SJCRH30 (cell line): ENCODE measurements at regions not wholly inside any gene's neighbourhood (a gene's known extent, or its start where the extent isn't known, plus 50 kb on each side); places are given as distances from the start of the nearest gene placed in this dataset.

Source experiments
- DNase-seq, 2 experiments: peaks; one replicate each; pipeline ENCODE4 v3.0.0-alpha.2; 2015 to 2020
- H3K27ac ChIP-seq: fragments of 250-450 bp; sonication (Bioruptor Pico); 2 replicates; pipeline ENCODE4 v1.5.1; 2020; ENCODE audit warnings: mild to moderate bottlenecking, moderate library complexity
- H3K27me3 ChIP-seq: fragments of 250-450 bp; sonication (Bioruptor Pico); 2 replicates; pipeline ENCODE4 v1.5.1; 2020; ENCODE audit warnings: mild to moderate bottlenecking, moderate library complexity
- H3K36me3 ChIP-seq: fragments of 250-450 bp; sonication (Bioruptor Pico); 2 replicates; pipeline ENCODE4 v1.5.1; 2020; ENCODE audit warnings: mild to moderate bottlenecking, moderate library complexity
- H3K4me1 ChIP-seq: fragments of 250-450 bp; sonication (Bioruptor Pico); 2 replicates; pipeline ENCODE4 v1.5.1; 2020; ENCODE audit warnings: mild to moderate bottlenecking, moderate library complexity
- H3K4me3 ChIP-seq: fragments of 250-450 bp; sonication (Bioruptor Pico); 2 replicates; pipeline ENCODE4 v1.5.1; 2020; ENCODE audit warnings: mild to moderate bottlenecking, moderate library complexity
- H3K9me3 ChIP-seq: fragments of 250-450 bp; sonication (Bioruptor Pico); replicated peaks from 2 replicates; pipeline ENCODE4 v1.5.1; 2020; ENCODE audit warnings: mild to moderate bottlenecking, moderate library complexity

DNA sequence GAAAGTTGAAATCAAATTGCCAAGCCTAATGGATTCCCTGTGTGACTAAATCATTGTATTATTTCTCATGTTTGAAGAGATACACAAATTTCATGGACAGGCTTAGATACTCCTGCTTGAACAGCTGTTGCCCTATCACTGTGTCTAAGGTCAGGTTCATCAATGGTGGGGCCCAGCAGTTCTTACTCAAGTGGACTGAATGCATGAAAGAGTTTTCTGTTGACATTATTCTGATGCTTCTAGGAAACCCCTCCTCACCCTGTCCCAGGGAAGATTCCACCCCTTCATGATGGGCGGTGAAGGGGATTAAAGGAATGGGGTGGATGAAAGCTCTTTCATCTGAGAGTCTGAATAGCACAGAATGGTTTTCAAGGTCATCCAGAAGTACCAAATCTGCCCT lies 148.8 kb downstream of the INO80D start:
- peak; percentile 92 to 98 for DNase-seq
- H3K9me3 ChIP-seq, result no peaks in the 10 kb centered on the region; the same call in 1 of the 2 replicates
- H3K27me3 ChIP-seq, result no peaks in the 10 kb centered on the region
- peak overlapping the region; percentile 99 for H3K27ac ChIP-seq
- H3K4me3 ChIP-seq, result peak overlapping the region; percentile 27; the same call in 1 of the 2 replicates
- no peaks in the 10 kb centered on the region for H3K36me3 ChIP-seq
- peaks cover 38% of the 10 kb centered on the region for H3K4me1 ChIP-seq

DNA sequence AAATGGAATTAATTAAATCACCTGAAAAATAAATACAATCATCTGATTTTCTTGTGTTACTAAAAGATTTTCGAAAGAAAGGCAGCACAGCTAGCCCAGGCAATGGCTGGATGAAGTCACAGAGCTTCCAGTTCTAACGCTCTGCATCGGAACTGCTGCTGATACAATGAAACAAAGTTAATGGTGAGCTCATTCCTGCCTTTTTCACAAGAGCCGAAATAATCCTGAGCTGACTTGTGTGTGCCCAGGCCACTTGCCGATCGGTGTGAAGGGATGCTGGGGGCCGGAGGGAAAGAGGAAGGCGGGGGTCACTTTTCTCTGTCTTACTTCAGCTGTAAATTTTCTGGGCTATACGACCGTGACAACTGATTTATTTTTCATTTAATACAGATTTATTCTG lies 149.5 kb downstream of the INO80D start:
- H3K27ac ChIP-seq, result peak overlapping the region; percentile 99
- H3K27me3 ChIP-seq, result no peaks in the 10 kb centered on the region
- DNase-seq, result peak; percentile 86 to 92
- peak overlapping the region; percentile 27 for H3K4me3 ChIP-seq
- H3K36me3 ChIP-seq, result no peaks in the 10 kb centered on the region
- no peaks in the 10 kb centered on the region; the same call in none of the 2 replicates for H3K9me3 ChIP-seq
- H3K4me1 ChIP-seq, result peaks cover 42% of the 10 kb centered on the region

DNA sequence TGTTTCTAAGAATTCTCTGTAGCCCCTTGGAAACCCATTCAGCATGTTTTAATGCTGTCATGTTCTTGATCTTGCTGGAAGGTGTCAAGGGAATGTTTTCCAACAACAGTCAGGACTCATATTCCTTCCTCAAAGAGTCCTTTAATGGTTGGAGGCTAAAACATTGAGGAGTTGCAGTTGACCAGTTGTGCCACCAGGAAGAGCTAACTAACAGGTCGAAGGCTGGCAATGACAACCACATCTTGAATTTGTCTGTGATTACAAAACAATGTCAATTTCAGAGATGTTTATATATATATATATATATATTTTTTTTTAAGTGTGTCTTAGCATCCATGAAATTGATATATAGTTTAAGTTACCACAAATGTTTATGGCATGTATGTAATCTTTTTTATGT lies 151.5 kb downstream of the INO80D start:
- peaks cover 61% of the 10 kb centered on the region for H3K4me1 ChIP-seq
- peaks cover 2% of the 10 kb centered on the region; the same call in 1 of the 2 replicates for H3K9me3 ChIP-seq
- H3K27ac ChIP-seq, result no peak overlapping the region; the same call in 1 of the 2 replicates
- H3K4me3 ChIP-seq, result no peak overlapping the region
- no peaks in the 10 kb centered on the region for H3K36me3 ChIP-seq
- no peaks in the 10 kb centered on the region for H3K27me3 ChIP-seq
- peak in 1 of 2 experiments; percentile 38 for DNase-seq

DNA sequence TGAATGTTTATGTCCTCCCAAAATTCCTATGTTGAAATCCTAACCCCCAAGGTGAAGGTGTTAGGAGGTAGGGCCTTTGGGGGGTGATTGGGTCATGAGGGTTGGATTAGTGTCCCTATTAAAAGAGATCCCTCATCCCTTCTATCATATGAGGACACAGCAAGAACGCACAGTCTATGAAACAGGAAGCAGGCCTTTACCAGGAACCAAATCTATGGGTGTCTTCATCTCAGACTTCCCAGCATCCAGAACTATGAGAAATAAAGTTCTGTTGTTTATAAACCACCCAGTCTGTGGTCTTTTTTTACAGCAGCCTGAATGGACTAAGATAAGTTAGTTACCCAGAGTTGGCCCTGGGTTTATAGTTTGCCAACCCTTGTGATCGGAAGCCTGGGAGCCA lies 153.1 kb downstream of the INO80D start:
- no peak overlapping the region for H3K4me3 ChIP-seq
- H3K9me3 ChIP-seq, result peaks cover 2% of the 10 kb centered on the region; the same call in 1 of the 2 replicates
- H3K27ac ChIP-seq, result no peak overlapping the region
- H3K4me1 ChIP-seq, result peaks cover 55% of the 10 kb centered on the region
- H3K36me3 ChIP-seq, result no peaks in the 10 kb centered on the region
- H3K27me3 ChIP-seq, result no peaks in the 10 kb centered on the region
- no peak for DNase-seq

DNA sequence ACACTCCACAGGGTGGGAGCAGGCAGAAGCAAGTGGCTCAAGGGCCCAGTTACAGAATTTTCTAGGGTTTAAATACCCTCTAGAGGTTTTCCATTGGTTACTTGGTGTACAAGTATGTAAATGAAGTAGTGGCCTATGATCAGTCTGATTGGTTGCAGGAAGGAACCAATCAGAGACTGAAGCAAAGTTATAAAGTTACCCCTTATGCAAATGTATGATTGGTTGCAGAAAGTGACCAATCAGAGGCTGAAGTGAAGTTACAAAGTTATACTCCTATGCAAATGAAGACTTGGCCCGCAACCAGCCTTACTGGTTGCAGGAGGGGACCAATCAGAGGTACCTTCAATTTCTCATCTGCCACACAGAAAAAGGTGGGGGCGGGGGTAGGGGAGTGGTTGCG lies 154.6 kb downstream of the INO80D start:
- Histone ChIP-seq H3K9me3 (peaks cover 2% of the 10 kb centered on the region; the same call in 1 of the 2 replicates), H3K27me3 (no peaks in the 10 kb centered on the region), H3K4me1 (peaks cover 50% of the 10 kb centered on the region), H3K27ac (peak overlapping the region; percentile 95), H3K36me3 (no peaks in the 10 kb centered on the region), H3K4me3 (no peak overlapping the region)
- peak; percentile 47 to 68 for DNase-seq

DNA sequence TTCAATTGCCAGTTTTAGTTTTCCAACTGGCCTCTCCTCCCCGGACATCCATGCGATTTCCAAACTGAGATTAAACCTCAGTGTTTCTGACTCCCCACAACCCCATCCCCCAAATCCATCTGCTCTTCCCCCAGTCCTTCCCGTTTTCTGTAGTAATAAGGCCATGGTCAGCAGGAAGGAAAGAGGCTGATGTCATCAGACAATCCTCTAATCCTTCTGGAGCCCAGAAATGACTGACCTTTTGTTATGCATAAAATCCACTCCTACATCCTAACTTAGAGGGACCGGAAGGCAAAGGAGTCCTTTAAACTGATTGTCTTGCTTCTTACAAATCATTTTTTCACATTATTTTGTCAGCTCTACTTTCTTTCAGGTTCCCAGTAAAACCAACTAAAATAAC lies 155.8 kb downstream of the INO80D start:
- Histone ChIP-seq H3K4me3 (peak overlapping the region; percentile 5; the same call in 1 of the 2 replicates), H3K27ac (peak overlapping the region; percentile 95), H3K27me3 (no peaks in the 10 kb centered on the region), H3K4me1 (peaks cover 42% of the 10 kb centered on the region), H3K9me3 (peaks cover 2% of the 10 kb centered on the region; the same call in 1 of the 2 replicates), H3K36me3 (no peaks in the 10 kb centered on the region)
- peak; percentile 80 to 94 for DNase-seq

DNA sequence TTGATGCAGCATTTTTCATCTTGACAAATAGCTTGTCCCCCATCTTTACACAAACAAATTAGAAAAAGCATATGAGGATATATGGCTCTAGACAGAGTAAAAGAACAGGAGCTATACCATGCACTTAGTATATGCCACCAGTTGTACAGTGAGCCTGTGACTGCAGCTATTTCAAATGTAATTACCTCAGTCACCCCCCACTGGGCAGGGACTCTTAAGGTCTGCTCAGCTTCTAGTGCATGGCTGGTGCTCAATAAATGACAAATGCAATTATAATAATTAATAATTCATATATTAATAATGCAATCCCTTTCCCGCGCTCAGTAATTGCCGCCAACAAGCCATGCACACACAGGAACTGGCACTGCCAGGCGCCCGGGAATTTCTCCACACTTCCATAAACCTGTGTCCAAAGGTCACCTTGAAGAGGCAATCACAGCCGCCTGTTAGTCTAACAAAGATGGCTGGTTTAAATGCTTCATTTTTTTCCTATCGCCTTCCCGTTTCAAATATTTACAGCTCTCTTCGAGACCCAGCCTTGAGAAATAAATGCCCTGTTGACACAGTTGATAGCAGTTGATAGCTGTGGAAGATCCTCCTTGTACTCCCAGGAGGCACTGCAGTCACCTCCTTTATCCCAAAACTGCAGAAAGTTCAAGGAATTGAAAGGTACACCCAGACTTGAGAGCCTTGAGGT lies 156.6 kb downstream of the INO80D start:
- Histone ChIP-seq H3K27ac (peak overlapping the region; percentile 95), H3K36me3 (no peaks in the 10 kb centered on the region), H3K4me1 (peaks cover 38% of the 10 kb centered on the region), H3K4me3 (peak overlapping the region; percentile 5; the same call in 1 of the 2 replicates), H3K9me3 (peaks cover 2% of the 10 kb centered on the region; the same call in 1 of the 2 replicates), H3K27me3 (no peaks in the 10 kb centered on the region)
- DNase-seq, result no peak

DNA sequence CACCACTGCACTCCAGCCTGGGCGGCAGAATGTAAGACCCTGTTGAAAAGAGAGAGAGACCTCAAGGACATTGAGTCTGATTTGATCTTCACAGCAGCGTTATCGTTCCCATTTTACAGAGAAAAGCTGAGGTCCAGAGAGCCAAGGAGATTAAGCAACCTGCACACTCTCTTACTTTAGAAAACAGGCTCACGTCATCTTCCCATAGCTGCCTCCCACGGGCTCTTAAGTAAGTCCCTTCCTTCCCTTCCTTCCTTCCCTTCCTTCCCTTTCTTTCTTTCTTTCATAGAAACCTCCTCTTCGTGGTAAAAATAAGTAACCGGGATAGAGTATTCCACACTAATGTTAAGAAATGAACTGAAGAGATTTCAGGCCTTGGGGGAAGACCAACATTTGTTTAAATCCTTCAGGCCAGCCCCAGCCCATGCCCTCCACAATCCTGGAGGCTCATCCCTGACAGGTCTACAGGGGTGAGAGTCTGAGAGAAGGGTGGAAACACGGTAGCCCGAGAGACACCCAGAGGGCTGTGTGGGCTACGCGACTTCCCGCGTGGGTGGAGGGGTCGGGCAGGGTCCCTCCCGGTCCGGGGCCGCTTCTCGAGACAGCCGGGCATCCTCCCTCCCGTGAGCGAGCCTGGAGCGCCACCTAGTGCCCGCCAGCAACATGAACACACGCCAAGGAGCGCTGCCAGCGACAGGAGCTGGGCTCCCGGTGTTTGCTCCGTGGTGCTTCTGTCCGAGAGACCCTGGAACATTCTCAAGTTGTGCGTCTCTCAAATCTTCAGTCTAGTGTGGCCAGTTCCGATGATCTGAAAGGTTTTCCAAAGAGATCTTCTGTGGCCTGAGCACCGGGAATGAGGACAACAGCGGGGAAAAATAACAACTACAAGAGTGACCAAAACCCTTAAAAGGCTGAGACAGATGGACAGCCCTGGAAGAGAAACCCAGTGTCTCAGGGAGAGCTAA lies 160.3 kb downstream of the INO80D start:
- Histone ChIP-seq H3K36me3 (no peaks in the 10 kb centered on the region), H3K27me3 (no peaks in the 10 kb centered on the region), H3K4me3 (peak overlapping the region; percentile 40), H3K9me3 (no peaks in the 10 kb centered on the region), H3K27ac (peak overlapping the region; percentile 45), H3K4me1 (peaks cover 22% of the 10 kb centered on the region)
- peak; percentile 85 to 90 for DNase-seq

DNA sequence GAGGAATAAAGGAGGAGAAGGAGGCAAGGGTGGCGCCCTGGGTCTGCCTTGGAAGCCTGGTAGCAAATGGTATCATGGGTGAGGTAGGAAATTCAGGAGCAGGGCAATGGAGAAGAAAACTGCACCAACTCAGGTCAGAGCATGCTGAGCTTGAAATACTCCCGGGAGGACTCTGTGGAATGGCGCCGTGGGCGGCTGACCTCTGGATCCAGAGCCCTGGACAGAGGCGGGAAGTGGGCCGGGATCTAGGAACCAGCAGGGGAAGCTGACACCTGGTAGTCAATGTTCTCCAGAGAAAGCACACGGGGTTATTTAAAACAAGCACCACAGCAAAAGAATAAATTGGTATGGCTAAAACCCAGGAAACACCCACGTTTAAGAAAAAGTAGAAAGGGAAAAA lies 161.3 kb downstream of the INO80D start:
- Histone ChIP-seq H3K27me3 (no peaks in the 10 kb centered on the region), H3K4me3 (no peak overlapping the region), H3K9me3 (no peaks in the 10 kb centered on the region), H3K4me1 (peaks cover 14% of the 10 kb centered on the region), H3K27ac (no peak overlapping the region), H3K36me3 (no peaks in the 10 kb centered on the region)
- no peak for DNase-seq

DNA sequence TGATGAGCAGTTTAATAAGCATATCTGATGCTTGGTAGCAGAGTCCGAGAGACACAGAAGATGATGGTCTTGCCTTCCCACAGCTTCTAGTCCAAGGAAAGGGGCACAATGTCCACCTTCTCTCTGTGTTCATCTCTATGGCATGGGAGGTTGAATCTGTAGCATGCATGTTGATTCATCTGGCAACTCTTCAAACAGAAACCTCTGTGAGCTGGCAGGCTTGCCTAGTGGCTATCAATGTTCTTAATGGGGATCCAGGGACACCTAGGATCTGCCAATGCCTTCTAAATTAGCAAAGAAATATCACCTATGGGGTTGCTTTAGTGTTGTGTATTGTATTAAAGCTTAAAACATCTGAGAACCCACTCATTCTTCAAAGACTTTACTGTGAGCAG lies 170.8 kb downstream of the INO80D start:
- no peaks in the 10 kb centered on the region for H3K27me3 ChIP-seq
- H3K36me3 ChIP-seq, result no peaks in the 10 kb centered on the region
- no peaks in the 10 kb centered on the region for H3K9me3 ChIP-seq
- H3K4me3 ChIP-seq, result no peak overlapping the region
- no peak for DNase-seq
- H3K4me1 ChIP-seq, result peaks cover 10% of the 10 kb centered on the region
- no peak overlapping the region for H3K27ac ChIP-seq

DNA sequence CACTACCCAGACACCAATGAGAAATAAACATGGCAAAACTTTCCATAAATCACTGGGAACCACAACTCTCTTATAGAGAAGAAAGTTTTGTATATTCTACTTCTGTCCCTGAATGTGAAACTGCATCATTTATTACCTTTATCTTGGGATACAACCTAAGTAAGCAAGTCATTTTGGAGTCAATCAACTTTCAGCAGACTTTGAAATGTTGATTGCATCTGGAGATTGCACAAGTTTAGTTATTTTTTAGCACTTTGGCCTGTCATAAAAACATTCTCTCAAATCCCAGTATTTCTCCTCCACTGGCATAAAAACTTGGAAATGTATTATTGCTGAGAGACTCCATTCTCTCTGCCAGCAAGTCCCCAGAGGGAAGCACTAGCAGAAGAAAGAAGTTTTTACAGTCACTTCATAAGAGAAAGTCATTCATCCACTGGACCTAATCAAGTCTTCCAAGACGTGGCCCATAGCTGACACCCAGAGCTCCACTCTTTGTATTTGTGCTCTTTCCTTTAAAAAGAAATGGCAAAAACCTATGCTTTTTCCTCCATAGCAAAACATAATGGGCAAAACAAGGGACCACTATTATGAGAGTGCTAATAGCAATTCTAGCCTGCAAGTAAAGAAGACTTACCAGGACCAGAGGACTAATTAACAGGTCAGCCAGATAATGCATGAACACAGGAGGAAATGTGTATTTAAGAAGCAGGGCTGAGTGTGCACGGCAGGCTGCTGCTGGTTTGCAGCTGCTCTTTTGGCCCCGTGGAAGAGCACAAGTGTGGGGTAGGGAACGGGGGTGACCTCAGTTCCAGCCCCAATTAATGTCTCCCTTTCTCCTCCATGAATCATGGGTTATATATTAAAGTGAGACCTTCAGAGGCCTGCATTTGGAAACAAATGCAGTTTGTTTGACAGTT lies 171.5 kb downstream of the INO80D start:
- Histone ChIP-seq H3K4me3 (no peak overlapping the region), H3K27ac (no peak overlapping the region), H3K4me1 (peaks cover 11% of the 10 kb centered on the region), H3K27me3 (no peaks in the 10 kb centered on the region), H3K9me3 (no peaks in the 10 kb centered on the region), H3K36me3 (no peaks in the 10 kb centered on the region)
- peak; percentile 38 to 56 for DNase-seq

DNA sequence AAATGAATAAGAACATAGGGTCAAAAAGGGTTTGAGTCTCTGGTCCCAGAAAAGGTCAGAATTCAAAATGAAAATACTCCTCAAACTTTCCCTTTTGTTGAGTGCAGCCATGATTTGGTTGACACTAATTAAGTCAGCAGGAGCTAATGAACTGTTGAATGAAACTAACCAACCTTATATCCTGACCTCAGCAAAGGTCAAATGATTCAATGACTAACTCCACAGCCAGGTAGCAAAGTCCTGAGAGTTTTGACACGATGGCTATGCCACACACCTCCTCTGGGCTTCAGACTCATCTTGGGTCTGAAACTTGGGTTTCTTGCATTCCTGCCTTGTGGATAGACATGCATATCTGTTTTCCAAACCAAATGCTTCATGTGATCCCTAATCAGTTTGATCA lies 172.3 kb downstream of the INO80D start:
- no peak overlapping the region for H3K4me3 ChIP-seq
- H3K9me3 ChIP-seq, result no peaks in the 10 kb centered on the region

DNA sequence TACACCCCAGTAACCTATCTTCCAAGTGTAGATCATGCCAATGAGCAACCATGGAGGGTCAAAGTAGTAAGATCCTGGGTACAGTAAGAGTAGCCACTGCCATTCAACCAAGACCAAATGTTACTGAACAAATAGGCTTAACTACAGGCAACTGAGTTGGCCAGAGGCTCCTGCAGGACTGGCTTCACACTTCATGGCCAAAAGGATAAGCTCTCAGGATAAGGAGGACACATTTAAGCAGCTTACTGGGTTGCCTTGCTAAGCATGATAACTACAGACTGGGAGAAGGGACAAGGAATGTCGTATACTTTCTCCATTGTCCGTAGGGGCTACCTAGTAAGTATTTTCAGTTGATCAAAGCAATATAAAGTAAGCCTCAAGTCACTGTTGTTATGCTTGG lies 174.7 kb downstream of the INO80D start:
- peaks cover 27% of the 10 kb centered on the region for H3K4me1 ChIP-seq
- H3K27me3 ChIP-seq, result no peaks in the 10 kb centered on the region
- no peak for DNase-seq
- no peaks in the 10 kb centered on the region for H3K36me3 ChIP-seq
- no peak overlapping the region for H3K4me3 ChIP-seq
- peaks cover 9% of the 10 kb centered on the region for H3K9me3 ChIP-seq
- no peak overlapping the region for H3K27ac ChIP-seq

More for the DNA sequence above, 172.3 kb downstream of the INO80D start:
- no peaks in the 10 kb centered on the region for H3K36me3 ChIP-seq
- H3K4me1 ChIP-seq, result peaks cover 19% of the 10 kb centered on the region
- no peaks in the 10 kb centered on the region for H3K27me3 ChIP-seq
- DNase-seq, result no peak
- H3K27ac ChIP-seq, result no peak overlapping the region

DNA sequence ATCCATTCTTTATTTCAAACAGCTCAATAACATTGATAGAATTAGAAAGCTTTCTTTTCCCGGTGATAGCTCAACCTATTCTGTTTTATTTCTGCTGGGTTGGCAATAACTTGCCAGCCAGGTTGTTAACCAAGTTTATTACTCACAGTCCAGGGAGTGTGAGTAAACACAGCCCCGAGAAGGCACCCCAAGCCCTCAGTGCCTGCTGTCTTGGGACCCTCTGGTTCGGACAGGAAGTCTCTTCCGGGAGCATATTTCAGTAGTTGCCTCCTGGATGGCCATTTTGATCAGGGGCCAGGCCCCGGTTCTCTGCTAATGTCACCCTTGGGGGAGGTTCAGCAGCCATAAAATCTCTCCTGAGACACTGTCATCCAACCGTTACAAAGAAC lies 176.8 kb downstream of the INO80D start:
- peaks cover 16% of the 10 kb centered on the region for H3K4me1 ChIP-seq
- peak overlapping the region; percentile 88 for H3K27ac ChIP-seq
- H3K9me3 ChIP-seq, result peaks cover 9% of the 10 kb centered on the region
- no peak for DNase-seq
- no peak overlapping the region for H3K4me3 ChIP-seq
- no peaks in the 10 kb centered on the region for H3K36me3 ChIP-seq
- H3K27me3 ChIP-seq, result no peaks in the 10 kb centered on the region
